HL-60 (cell line): ENCODE measurements at regions not wholly inside any gene's neighbourhood (a gene's known extent, or its start where the extent isn't known, plus 50 kb on each side); places are given as distances from the start of the nearest gene placed in this dataset.

Experiments used
- DNase-seq, 2 experiments: peaks; one replicate each; pipeline ENCODE4 v3.0.0-alpha.2; 2010 to 2020; ENCODE audit warnings: low read depth in 1 of 2, low spot score in 1 of 2
- H3K27ac ChIP-seq: fragments of 250-450 bp; sonication (Bioruptor Pico); replicated peaks from 2 replicates; pipeline ENCODE4 v1.5.1; 2020; ENCODE audit warnings: mild to moderate bottlenecking, moderate library complexity
- H3K27me3 ChIP-seq: fragments of 250-450 bp; sonication (Bioruptor Pico); 2 replicates; pipeline ENCODE4 v1.5.1; 2021; ENCODE audit warnings: mild to moderate bottlenecking, moderate library complexity; ENCODE audit not compliant: insufficient read depth, poor library complexity, severe bottlenecking
- H3K4me3 ChIP-seq: replicated peaks from 2 replicates; pipeline ENCODE4 v1.5.1; 2011; ENCODE audit warnings: mild to moderate bottlenecking, control low read depth, low read length; ENCODE audit not compliant: insufficient read depth
- GABPA ChIP-seq: IDR thresholded peaks from 2 replicates; pipeline ENCODE4 v1.6.1; 2012; ENCODE audit warnings: low read depth
- POLR2AphosphoS5 ChIP-seq: IDR thresholded peaks from 2 replicates; pipeline ENCODE4 v1.6.1; 2012; ENCODE audit warnings: low read depth
- SPI1 ChIP-seq: IDR thresholded peaks from 2 replicates; pipeline ENCODE4 v1.6.1; 2012; ENCODE audit warnings: low read depth, mild to moderate bottlenecking, borderline replicate concordance
- TF ChIP-seq, protein P1 (sequence below): IDR thresholded peaks from 2 replicates; pipeline ENCODE4 v1.6.1; 2012; ENCODE audit warnings: low read depth; ENCODE audit not compliant: insufficient replicate concordance
- TF ChIP-seq, protein P2 (sequence below): IDR thresholded peaks from one replicate; pipeline ENCODE4 v1.5.1; 2011; ENCODE audit warnings: low read length, control low read depth, inconsistent platforms; ENCODE audit not compliant: insufficient read depth

DNA sequence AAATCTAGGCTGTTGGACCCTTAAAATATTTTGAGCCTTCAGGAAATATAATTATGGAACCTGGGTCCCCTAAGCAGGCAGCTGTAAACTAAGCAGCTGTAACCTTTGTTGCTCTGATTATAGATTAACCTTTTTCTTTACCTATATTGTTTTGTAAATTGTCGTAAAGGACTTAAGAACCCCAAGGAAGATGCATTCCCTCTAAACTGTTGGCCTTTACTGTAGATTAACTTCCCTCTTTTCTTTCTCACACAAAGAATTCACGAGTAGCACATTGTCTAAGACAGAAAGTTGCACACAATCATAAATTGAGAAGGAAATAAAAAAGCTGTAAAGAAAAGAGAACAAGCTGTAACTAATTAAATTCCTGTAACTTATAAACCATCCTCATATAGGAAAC is 877.3 kb downstream of the ROBO2 start:
- Histone ChIP-seq H3K27ac (no peak overlapping the region), H3K4me3 (no peak overlapping the region)

DNA sequence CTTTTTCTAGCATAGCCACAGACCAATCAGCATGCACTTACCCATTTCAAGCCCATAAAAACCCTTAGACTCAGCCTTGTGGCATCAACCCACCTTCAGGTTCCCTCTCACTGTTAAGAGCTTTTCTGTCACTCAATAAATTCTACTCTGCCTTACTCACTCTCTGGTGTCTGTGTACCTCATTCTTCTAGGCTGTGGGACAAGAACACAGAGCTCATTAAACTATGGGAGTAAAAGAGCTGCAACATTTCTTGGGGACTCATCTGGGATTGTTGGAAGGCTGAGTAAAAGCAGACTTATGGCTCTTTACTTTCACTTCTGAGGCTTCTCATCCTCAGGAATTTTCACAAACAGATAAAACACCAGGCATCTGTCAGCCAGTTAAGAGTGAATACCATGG is 879.3 kb downstream of the ROBO2 start:
- no peak for TF ChIP-seq SPI1
- TF ChIP-seq, protein P1, sequence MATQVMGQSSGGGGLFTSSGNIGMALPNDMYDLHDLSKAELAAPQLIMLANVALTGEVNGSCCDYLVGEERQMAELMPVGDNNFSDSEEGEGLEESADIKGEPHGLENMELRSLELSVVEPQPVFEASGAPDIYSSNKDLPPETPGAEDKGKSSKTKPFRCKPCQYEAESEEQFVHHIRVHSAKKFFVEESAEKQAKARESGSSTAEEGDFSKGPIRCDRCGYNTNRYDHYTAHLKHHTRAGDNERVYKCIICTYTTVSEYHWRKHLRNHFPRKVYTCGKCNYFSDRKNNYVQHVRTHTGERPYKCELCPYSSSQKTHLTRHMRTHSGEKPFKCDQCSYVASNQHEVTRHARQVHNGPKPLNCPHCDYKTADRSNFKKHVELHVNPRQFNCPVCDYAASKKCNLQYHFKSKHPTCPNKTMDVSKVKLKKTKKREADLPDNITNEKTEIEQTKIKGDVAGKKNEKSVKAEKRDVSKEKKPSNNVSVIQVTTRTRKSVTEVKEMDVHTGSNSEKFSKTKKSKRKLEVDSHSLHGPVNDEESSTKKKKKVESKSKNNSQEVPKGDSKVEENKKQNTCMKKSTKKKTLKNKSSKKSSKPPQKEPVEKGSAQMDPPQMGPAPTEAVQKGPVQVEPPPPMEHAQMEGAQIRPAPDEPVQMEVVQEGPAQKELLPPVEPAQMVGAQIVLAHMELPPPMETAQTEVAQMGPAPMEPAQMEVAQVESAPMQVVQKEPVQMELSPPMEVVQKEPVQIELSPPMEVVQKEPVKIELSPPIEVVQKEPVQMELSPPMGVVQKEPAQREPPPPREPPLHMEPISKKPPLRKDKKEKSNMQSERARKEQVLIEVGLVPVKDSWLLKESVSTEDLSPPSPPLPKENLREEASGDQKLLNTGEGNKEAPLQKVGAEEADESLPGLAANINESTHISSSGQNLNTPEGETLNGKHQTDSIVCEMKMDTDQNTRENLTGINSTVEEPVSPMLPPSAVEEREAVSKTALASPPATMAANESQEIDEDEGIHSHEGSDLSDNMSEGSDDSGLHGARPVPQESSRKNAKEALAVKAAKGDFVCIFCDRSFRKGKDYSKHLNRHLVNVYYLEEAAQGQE, result no peak
- DNase-seq, result no peak
- H3K27ac ChIP-seq, result no peak overlapping the region

More for the DNA sequence above, 877.3 kb downstream of the ROBO2 start:
- DNase-seq, result no peak
- TF ChIP-seq GABPA, result no peak
- TF ChIP-seq, protein P2, sequence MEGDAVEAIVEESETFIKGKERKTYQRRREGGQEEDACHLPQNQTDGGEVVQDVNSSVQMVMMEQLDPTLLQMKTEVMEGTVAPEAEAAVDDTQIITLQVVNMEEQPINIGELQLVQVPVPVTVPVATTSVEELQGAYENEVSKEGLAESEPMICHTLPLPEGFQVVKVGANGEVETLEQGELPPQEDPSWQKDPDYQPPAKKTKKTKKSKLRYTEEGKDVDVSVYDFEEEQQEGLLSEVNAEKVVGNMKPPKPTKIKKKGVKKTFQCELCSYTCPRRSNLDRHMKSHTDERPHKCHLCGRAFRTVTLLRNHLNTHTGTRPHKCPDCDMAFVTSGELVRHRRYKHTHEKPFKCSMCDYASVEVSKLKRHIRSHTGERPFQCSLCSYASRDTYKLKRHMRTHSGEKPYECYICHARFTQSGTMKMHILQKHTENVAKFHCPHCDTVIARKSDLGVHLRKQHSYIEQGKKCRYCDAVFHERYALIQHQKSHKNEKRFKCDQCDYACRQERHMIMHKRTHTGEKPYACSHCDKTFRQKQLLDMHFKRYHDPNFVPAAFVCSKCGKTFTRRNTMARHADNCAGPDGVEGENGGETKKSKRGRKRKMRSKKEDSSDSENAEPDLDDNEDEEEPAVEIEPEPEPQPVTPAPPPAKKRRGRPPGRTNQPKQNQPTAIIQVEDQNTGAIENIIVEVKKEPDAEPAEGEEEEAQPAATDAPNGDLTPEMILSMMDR, result no peak
- no peak for TF ChIP-seq POLR2AphosphoS5
- TF ChIP-seq, protein P1, result no peak
- TF ChIP-seq SPI1, result no peak
- no peaks in the 10 kb centered on the region for H3K27me3 ChIP-seq

DNA sequence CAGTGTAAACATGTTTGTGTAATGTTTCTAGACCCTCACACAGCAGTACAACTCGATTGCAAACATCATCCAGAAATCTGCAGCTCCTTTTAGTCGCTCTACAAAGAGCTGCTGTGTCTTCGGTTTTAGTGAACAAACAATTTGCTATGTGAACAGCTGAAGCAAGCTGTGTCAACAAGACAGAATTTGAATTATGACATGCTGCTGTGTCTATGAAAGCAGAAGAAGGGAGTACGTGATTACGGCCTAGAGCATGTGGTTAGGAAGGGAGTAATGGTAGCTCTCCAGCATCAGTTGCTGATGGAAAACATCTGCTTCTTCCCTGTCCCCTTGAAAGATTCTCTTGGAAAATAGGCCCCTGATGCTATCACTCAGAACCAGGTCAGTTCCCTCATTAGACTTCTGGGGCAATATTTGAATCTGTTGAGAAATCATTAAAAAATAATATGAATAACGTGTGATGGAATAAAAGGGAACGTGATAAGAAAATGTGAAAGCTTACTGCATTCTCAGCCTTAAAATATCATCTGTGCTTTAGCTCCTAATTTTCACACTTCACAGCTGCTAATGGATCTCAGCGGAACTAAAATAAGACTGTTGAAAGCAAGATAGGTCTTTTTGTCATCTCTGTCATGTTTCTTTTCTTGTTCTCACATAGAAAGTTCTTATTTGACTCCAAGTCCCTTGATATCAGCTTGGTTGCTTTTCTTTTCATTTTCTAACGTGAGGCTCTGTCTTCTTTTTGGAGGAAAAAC is 891.5 kb downstream of the ROBO2 start:
- H3K27me3 ChIP-seq, result no peaks in the 10 kb centered on the region
- H3K27ac ChIP-seq, result no peak overlapping the region
- no peak for DNase-seq
- H3K4me3 ChIP-seq, result no peak overlapping the region
- no peak for TF ChIP-seq GABPA
- TF ChIP-seq POLR2AphosphoS5, result no peak
- TF ChIP-seq, protein P1, result no peak
- TF ChIP-seq, protein P2, result no peak

More for the DNA sequence above, 879.3 kb downstream of the ROBO2 start:
- Histone ChIP-seq H3K27me3 (no peaks in the 10 kb centered on the region), H3K4me3 (no peak overlapping the region)
